EL (cell line): ENCODE measurements at regions not wholly inside any gene's neighbourhood (a gene's known extent, or its start where the extent isn't known, plus 50 kb on each side); places are given as distances from the start of the nearest gene placed in this dataset.

Source experiments
- DNase-seq: peaks from one replicate; pipeline ENCODE4 v3.0.0-alpha.2; 2016

GRCh38 chr16:51960931-51961330 is 586.0 kb downstream of the TOX3 start:
- no peak for DNase-seq

GRCh38 chr16:51953286-51953985 is 593.5 kb downstream of the TOX3 start:
- no peak for DNase-seq

GRCh38 chr16:51952500-51952899 is 594.4 kb downstream of the TOX3 start:
- DNase-seq, result no peak

GRCh38 chr16:51951668-51952298 is 595.2 kb downstream of the TOX3 start:
- DNase-seq, result no peak

GRCh38 chr16:51950118-51950780 is 596.7 kb downstream of the TOX3 start:
- no peak for DNase-seq

- DNase-seq, result no peak
These were observed 597.7 kb downstream of the TOX3 start for GRCh38 chr16:51949282-51949681.

- DNase-seq, result no peak
These were observed 605.5 kb downstream of the TOX3 start for GRCh38 chr16:51941412-51941811.

GRCh38 chr16:51940183-51940582 is 606.8 kb downstream of the TOX3 start:
- no peak for DNase-seq

- DNase-seq, result no peak
These were observed 607.5 kb downstream of the TOX3 start for GRCh38 chr16:51939378-51939871.

- DNase-seq, result no peak
These were observed 608.1 kb downstream of the TOX3 start for GRCh38 chr16:51938861-51939260.

- no peak for DNase-seq
These were observed 609.2 kb downstream of the TOX3 start for GRCh38 chr16:51937771-51938170.

GRCh38 chr16:51936846-51937245 is 610.1 kb downstream of the TOX3 start:
- no peak for DNase-seq

GRCh38 chr16:51932317-51932716 is 614.6 kb downstream of the TOX3 start:
- DNase-seq, result no peak

- no peak for DNase-seq
These were observed 615.3 kb downstream of the TOX3 start for GRCh38 chr16:51931653-51932052.

- DNase-seq, result no peak
These were observed 622.2 kb downstream of the TOX3 start for GRCh38 chr16:51924744-51925143.

- no peak for DNase-seq
These were observed 624.5 kb downstream of the TOX3 start for GRCh38 chr16:51922476-51922875.

GRCh38 chr16:51919736-51920135 is 627.2 kb downstream of the TOX3 start:
- DNase-seq, result no peak

GRCh38 chr16:51916814-51917213 is 630.1 kb downstream of the TOX3 start:
- DNase-seq, result no peak

- no peak for DNase-seq
These were observed 630.7 kb downstream of the TOX3 start for GRCh38 chr16:51916231-51916630.

GRCh38 chr16:51907680-51908079 is 639.3 kb downstream of the TOX3 start:
- DNase-seq, result no peak

GRCh38 chr16:51900221-51900780 is 646.6 kb downstream of the TOX3 start:
- no peak for DNase-seq

GRCh38 chr16:51898872-51899271 is 648.1 kb downstream of the TOX3 start:
- peak; percentile 12 for DNase-seq

GRCh38 chr16:51896013-51896412 is 650.9 kb downstream of the TOX3 start:
- no peak for DNase-seq
